ENCODE measurements at regions not wholly inside any gene's neighbourhood (a gene's known extent, or its start where the extent isn't known, plus 50 kb on each side); places are given as distances from the start of the nearest gene placed in this dataset.

GRCh38 chr13:61146571-61146970 is 269.1 kb downstream of the PCDH20 start:
- Histone ChIP-seq H3K4me3 (ENCODE audit: control insufficient read depth in 1 of 2, extremely low read depth in 1 of 2, low read length in 1 of 2) (no peak overlapping the region), H3K9me3 (no peaks in the 10 kb centered on the region), H3K27ac (ENCODE audit: low read length) (no peak overlapping the region), H3K27me3 (replicated peaks in 1 of 2; ENCODE audit: control insufficient read depth in 2 of 2, extremely low read depth in 1 of 2, insufficient read depth in 2 of 2, low read length in 1 of 2) (no peaks in the 10 kb centered on the region), H3K36me3 (ENCODE audit: control insufficient read depth in 2 of 2, extremely low read depth in 1 of 2, insufficient read depth in 1 of 2, low read length in 1 of 2) (no peaks in the 10 kb centered on the region), H3K4me1 (ENCODE audit: control insufficient read depth in 1 of 2, extremely low read depth in 1 of 2, insufficient read depth in 2 of 2, low read length in 2 of 2) (no peaks in the 10 kb centered on the region)
- Mint-ChIP-seq H3K27me3 (no peaks in the 10 kb centered on the region), H3K4me1 (no peaks in the 10 kb centered on the region), H3K36me3 (no peaks in the 10 kb centered on the region), H3K9me3 (peaks cover 10 to 24% (median 15%) of the 10 kb centered on the region in 3 donors), H3K4me3 (no peak overlapping the region), H3K27ac (no peak overlapping the region)
- ChIA-PET CTCF (no interaction called here), POLR2A (no interaction called here)
- DNase-seq (no peak), ATAC-seq (replicated peaks in 1 of 4) (no peak)
- WGBS (ENCODE audit: insufficient coverage): no CpG with 5 or more reads among the region's 1 CpG

DNA sequence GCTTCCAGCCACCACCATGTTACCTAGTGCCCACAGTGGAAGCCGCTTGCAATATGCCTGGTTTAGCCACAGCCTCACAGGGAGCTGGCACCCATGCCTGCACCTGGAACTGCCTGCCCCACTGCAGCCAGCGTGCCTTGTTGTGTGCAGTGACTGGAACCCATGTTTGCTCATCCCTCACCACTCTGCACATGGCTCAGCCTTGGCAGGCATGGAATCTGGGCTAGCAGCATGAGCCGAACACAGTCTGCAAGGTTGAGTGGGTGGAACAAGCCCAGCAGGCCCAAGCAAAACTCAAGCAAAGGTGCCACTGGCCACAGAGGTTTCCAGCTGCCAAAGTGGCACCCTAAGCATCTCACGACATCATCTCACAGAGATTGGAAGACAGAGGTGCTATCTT is 269.5 kb downstream of the PCDH20 start:
- Mint-ChIP-seq H3K36me3 (no peaks in the 10 kb centered on the region), H3K27ac (no peak overlapping the region), H3K9me3 (peaks cover 10 to 26% (median 16%) of the 10 kb centered on the region in 3 donors), H3K27me3 (no peaks in the 10 kb centered on the region), H3K4me3 (no peak overlapping the region), H3K4me1 (no peaks in the 10 kb centered on the region)
- DNase-seq: no peak
- Histone ChIP-seq H3K36me3 (ENCODE audit: control insufficient read depth in 2 of 2, extremely low read depth in 1 of 2, insufficient read depth in 1 of 2, low read length in 1 of 2) (no peaks in the 10 kb centered on the region), H3K4me3 (ENCODE audit: control insufficient read depth in 1 of 2, extremely low read depth in 1 of 2, low read length in 1 of 2) (no peak overlapping the region), H3K27ac (ENCODE audit: low read length) (no peak overlapping the region), H3K4me1 (ENCODE audit: control insufficient read depth in 1 of 2, extremely low read depth in 1 of 2, insufficient read depth in 2 of 2, low read length in 2 of 2) (no peaks in the 10 kb centered on the region), H3K9me3 (no peaks in the 10 kb centered on the region), H3K27me3 (replicated peaks in 1 of 2; ENCODE audit: control insufficient read depth in 2 of 2, extremely low read depth in 1 of 2, insufficient read depth in 2 of 2, low read length in 1 of 2) (no peaks in the 10 kb centered on the region)
- POLR2A ChIA-PET: no interaction called here
- WGBS (ENCODE audit: insufficient coverage): 78% methylated on average over 3 of the region's 4 CpGs
- ATAC-seq (replicated peaks in 1 of 4): no peak
- CTCF ChIA-PET: no interaction called here

- ATAC-seq (replicated peaks in 1 of 4): no peak
- no peak overlapping the region for H3K4me3 ChIP-seq (ENCODE audit: control insufficient read depth in 1 of 2, extremely low read depth in 1 of 2, low read length in 1 of 2)
- H3K4me1 Mint-ChIP-seq: no peaks in the 10 kb centered on the region
- no peaks in the 10 kb centered on the region for H3K4me1 ChIP-seq (ENCODE audit: control insufficient read depth in 1 of 2, extremely low read depth in 1 of 2, insufficient read depth in 2 of 2, low read length in 2 of 2)
- H3K27me3 Mint-ChIP-seq: no peaks in the 10 kb centered on the region
- no peaks in the 10 kb centered on the region for H3K9me3 ChIP-seq
- H3K27me3 ChIP-seq (replicated peaks in 1 of 2; ENCODE audit: control insufficient read depth in 2 of 2, extremely low read depth in 1 of 2, insufficient read depth in 2 of 2, low read length in 1 of 2): no peaks in the 10 kb centered on the region
- no peak overlapping the region for H3K4me3 Mint-ChIP-seq
- no peaks in the 10 kb centered on the region for H3K36me3 ChIP-seq (ENCODE audit: control insufficient read depth in 2 of 2, extremely low read depth in 1 of 2, insufficient read depth in 1 of 2, low read length in 1 of 2)
- 71% methylated on average over 2 of the region's 2 CpGs for WGBS (ENCODE audit: insufficient coverage)
- CTCF ChIA-PET: no interaction called here
- no peak for DNase-seq
- POLR2A ChIA-PET: no interaction called here
- no peaks in the 10 kb centered on the region for H3K36me3 Mint-ChIP-seq
- H3K27ac ChIP-seq (ENCODE audit: low read length): no peak overlapping the region
- H3K27ac Mint-ChIP-seq: no peak overlapping the region
- peaks cover 10 to 26% (median 14%) of the 10 kb centered on the region in 3 donors for H3K9me3 Mint-ChIP-seq
Measured at GRCh38 chr13:61144834-61145593, 270.6 kb downstream of the PCDH20 start.

GRCh38 chr13:61144301-61144700 is 271.3 kb downstream of the PCDH20 start:
- Histone ChIP-seq H3K36me3 (ENCODE audit: control insufficient read depth in 2 of 2, extremely low read depth in 1 of 2, insufficient read depth in 1 of 2, low read length in 1 of 2) (no peaks in the 10 kb centered on the region), H3K4me1 (ENCODE audit: control insufficient read depth in 1 of 2, extremely low read depth in 1 of 2, insufficient read depth in 2 of 2, low read length in 2 of 2) (no peaks in the 10 kb centered on the region), H3K27me3 (replicated peaks in 1 of 2; ENCODE audit: control insufficient read depth in 2 of 2, extremely low read depth in 1 of 2, insufficient read depth in 2 of 2, low read length in 1 of 2) (no peaks in the 10 kb centered on the region), H3K4me3 (ENCODE audit: control insufficient read depth in 1 of 2, extremely low read depth in 1 of 2, low read length in 1 of 2) (no peak overlapping the region), H3K9me3 (no peaks in the 10 kb centered on the region), H3K27ac (ENCODE audit: low read length) (no peak overlapping the region)
- POLR2A ChIA-PET: no interaction called here
- no peak overlapping the region for H3K4me3 Mint-ChIP-seq
- ATAC-seq (replicated peaks in 1 of 4) (no peak), DNase-seq (no peak)
- no CpG with 5 or more reads among the region's 1 CpG for WGBS (ENCODE audit: insufficient coverage)
- H3K9me3 Mint-ChIP-seq: peaks cover 10 to 24% (median 14%) of the 10 kb centered on the region in 3 donors
- no peaks in the 10 kb centered on the region for H3K4me1 Mint-ChIP-seq
- CTCF ChIA-PET: no interaction called here
- H3K27me3 Mint-ChIP-seq: no peaks in the 10 kb centered on the region
- H3K27ac Mint-ChIP-seq: no peak overlapping the region
- no peaks in the 10 kb centered on the region for H3K36me3 Mint-ChIP-seq

GRCh38 chr13:61142506-61142905 is 273.1 kb downstream of the PCDH20 start:
- no peak for ATAC-seq (replicated peaks in 1 of 4)
- Histone ChIP-seq H3K27me3 (replicated peaks in 1 of 2; ENCODE audit: control insufficient read depth in 2 of 2, extremely low read depth in 1 of 2, insufficient read depth in 2 of 2, low read length in 1 of 2) (no peaks in the 10 kb centered on the region), H3K9me3 (no peaks in the 10 kb centered on the region), H3K4me3 (ENCODE audit: control insufficient read depth in 1 of 2, extremely low read depth in 1 of 2, low read length in 1 of 2) (no peak overlapping the region), H3K27ac (ENCODE audit: low read length) (no peak overlapping the region), H3K36me3 (ENCODE audit: control insufficient read depth in 2 of 2, extremely low read depth in 1 of 2, insufficient read depth in 1 of 2, low read length in 1 of 2) (no peaks in the 10 kb centered on the region), H3K4me1 (ENCODE audit: control insufficient read depth in 1 of 2, extremely low read depth in 1 of 2, insufficient read depth in 2 of 2, low read length in 2 of 2) (no peaks in the 10 kb centered on the region)
- ChIA-PET CTCF (no interaction called here), POLR2A (no interaction called here)
- no peak for DNase-seq
- Mint-ChIP-seq H3K9me3 (peaks cover 10 to 18% (median 14%) of the 10 kb centered on the region in 3 donors), H3K27me3 (no peaks in the 10 kb centered on the region), H3K4me3 (no peak overlapping the region), H3K36me3 (no peaks in the 10 kb centered on the region), H3K27ac (no peak overlapping the region), H3K4me1 (no peaks in the 10 kb centered on the region)

GRCh38 chr13:61138857-61139256 is 276.8 kb downstream of the PCDH20 start:
- Mint-ChIP-seq H3K27me3 (no peaks in the 10 kb centered on the region), H3K36me3 (no peaks in the 10 kb centered on the region), H3K4me1 (no peaks in the 10 kb centered on the region), H3K27ac (no peak overlapping the region), H3K9me3 (peaks cover 11 to 26% (median 14%) of the 10 kb centered on the region in 3 donors), H3K4me3 (no peak overlapping the region)
- H3K4me1 ChIP-seq (ENCODE audit: control insufficient read depth in 1 of 2, extremely low read depth in 1 of 2, insufficient read depth in 2 of 2, low read length in 2 of 2): no peaks in the 10 kb centered on the region
- no peak overlapping the region for H3K4me3 ChIP-seq (ENCODE audit: control insufficient read depth in 1 of 2, extremely low read depth in 1 of 2, low read length in 1 of 2)
- no peaks in the 10 kb centered on the region for H3K36me3 ChIP-seq (ENCODE audit: control insufficient read depth in 2 of 2, extremely low read depth in 1 of 2, insufficient read depth in 1 of 2, low read length in 1 of 2)
- ChIA-PET CTCF (no interaction called here), POLR2A (no interaction called here)
- no peak overlapping the region for H3K27ac ChIP-seq (ENCODE audit: low read length)
- no peak for DNase-seq
- no peak for ATAC-seq (replicated peaks in 1 of 4)
- H3K9me3 ChIP-seq: no peaks in the 10 kb centered on the region
- H3K27me3 ChIP-seq (replicated peaks in 1 of 2; ENCODE audit: control insufficient read depth in 2 of 2, extremely low read depth in 1 of 2, insufficient read depth in 2 of 2, low read length in 1 of 2): no peaks in the 10 kb centered on the region

DNA sequence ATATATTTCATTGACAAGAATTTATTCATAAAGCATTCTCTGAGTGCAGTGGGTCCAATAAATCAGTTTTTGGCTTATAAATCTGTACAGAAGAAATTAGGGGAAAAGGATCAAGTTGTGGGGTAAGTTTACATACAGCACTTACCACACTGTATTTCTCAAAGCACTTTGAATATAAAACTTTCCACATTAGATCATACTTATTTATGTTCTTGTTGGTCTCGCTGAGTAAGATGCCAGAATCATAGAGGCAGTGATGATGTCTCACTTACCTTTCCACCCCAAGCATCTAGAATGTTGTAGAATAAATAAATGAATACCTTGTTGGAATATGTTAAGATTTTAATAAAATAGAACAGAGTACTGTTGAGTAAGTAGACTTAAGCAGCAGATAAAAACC is 279.1 kb downstream of the PCDH20 start:
- Histone ChIP-seq H3K4me1 (ENCODE audit: control insufficient read depth in 1 of 2, extremely low read depth in 1 of 2, insufficient read depth in 2 of 2, low read length in 2 of 2) (no peaks in the 10 kb centered on the region), H3K27me3 (replicated peaks in 1 of 2; ENCODE audit: control insufficient read depth in 2 of 2, extremely low read depth in 1 of 2, insufficient read depth in 2 of 2, low read length in 1 of 2) (no peaks in the 10 kb centered on the region), H3K4me3 (ENCODE audit: control insufficient read depth in 1 of 2, extremely low read depth in 1 of 2, low read length in 1 of 2) (no peak overlapping the region), H3K9me3 (no peaks in the 10 kb centered on the region), H3K27ac (ENCODE audit: low read length) (no peak overlapping the region), H3K36me3 (ENCODE audit: control insufficient read depth in 2 of 2, extremely low read depth in 1 of 2, insufficient read depth in 1 of 2, low read length in 1 of 2) (no peaks in the 10 kb centered on the region)
- CTCF ChIA-PET: interaction anchor here in 1 of 2 donors (0.6 kb wide), 1 partner anchor 27 kb away, joined by 7 read pairs; no protein-coding TSS in a partner anchor
- Mint-ChIP-seq H3K36me3 (no peaks in the 10 kb centered on the region), H3K27ac (no peak overlapping the region), H3K4me3 (no peak overlapping the region), H3K9me3 (peaks cover 3 to 14% (median 12%) of the 10 kb centered on the region in 3 donors), H3K4me1 (no peaks in the 10 kb centered on the region), H3K27me3 (no peaks in the 10 kb centered on the region)
- DNase-seq: no peak
- ATAC-seq (replicated peaks in 1 of 4): no peak
- POLR2A ChIA-PET: no interaction called here
- WGBS (ENCODE audit: insufficient coverage): no CpG with 5 or more reads among the region's 1 CpG
